IMR-90 (cell line): ENCODE measurements at regions not wholly inside any gene's neighbourhood (a gene's known extent, or its start where the extent isn't known, plus 50 kb on each side); places are given as distances from the start of the nearest gene placed in this dataset.

Experiments used
- CEBPB ChIP-seq: IDR thresholded peaks from 2 replicates; pipeline ENCODE4 v1.6.1; 2012; ENCODE audit warnings: low read depth, low read length, improper control_type of control experiment
- CTCF ChIP-seq: conservative IDR thresholded peaks from 2 replicates; pipeline ENCODE4 v1.5.1; 2012; ENCODE audit warnings: mild to moderate bottlenecking, low read depth, low read length, improper control_type of control experiment
- MXI1 ChIP-seq: IDR thresholded peaks from 2 replicates; pipeline ENCODE4 v1.6.1; 2012; ENCODE audit warnings: low read depth, mild to moderate bottlenecking, low read length, moderate library complexity, borderline replicate concordance
- POLR2A ChIP-seq: IDR thresholded peaks from 2 replicates; pipeline ENCODE4 v1.6.1; 2012; ENCODE audit warnings: mild to moderate bottlenecking, low read depth, low read length
- RCOR1 ChIP-seq: IDR thresholded peaks from 2 replicates; pipeline ENCODE4 v1.6.1; 2012; ENCODE audit warnings: mild to moderate bottlenecking, low read length, improper control_type of control experiment; ENCODE audit not compliant: insufficient replicate concordance

- no peak for TF ChIP-seq CEBPB
- no peak for TF ChIP-seq RCOR1
- TF ChIP-seq CTCF: no peak
- TF ChIP-seq POLR2A: no peak
- no peak for TF ChIP-seq MXI1
Observed at GRCh38 chr5:123949807-123950340, 437.9 kb downstream of the CSNK1G3 start.
